MM.1S (cell line): ENCODE measurements at regions not wholly inside any gene's neighbourhood (a gene's known extent, or its start where the extent isn't known, plus 50 kb on each side); places are given as distances from the start of the nearest gene placed in this dataset.

ENCODE experiments used
- CTCF ChIP-seq: fragments of 300-600 bp; sonication (generic); IDR thresholded peaks from 2 replicates; pipeline ENCODE4 v1.5.1; 2016; ENCODE audit warnings: antibody characterized with exemption, low read length, mixed read lengths
- EZH2 ChIP-seq: fragments of 300-600 bp; sonication (generic); optimal IDR thresholded peaks from 2 replicates; pipeline ENCODE3; 2017; ENCODE audit warnings: low read depth, mild to moderate bottlenecking, antibody characterized with exemption, low read length, mixed read lengths
- EZH2phosphoT487 ChIP-seq: fragments of 300-600 bp; sonication (generic); IDR thresholded peaks from 2 replicates; pipeline ENCODE4 v1.6.1; 2018; ENCODE audit warnings: antibody characterized with exemption, low read length

GRCh38 chr17:36792849-36793248 lies 144.4 kb upstream of the LHX1 start:
- no peak for TF ChIP-seq EZH2
- TF ChIP-seq CTCF = no peak
- no peak for TF ChIP-seq EZH2phosphoT487
